ENCODE measurements at regions not wholly inside any gene's neighbourhood (a gene's known extent, or its start where the extent isn't known, plus 50 kb on each side); places are given as distances from the start of the nearest gene placed in this dataset.

DNA sequence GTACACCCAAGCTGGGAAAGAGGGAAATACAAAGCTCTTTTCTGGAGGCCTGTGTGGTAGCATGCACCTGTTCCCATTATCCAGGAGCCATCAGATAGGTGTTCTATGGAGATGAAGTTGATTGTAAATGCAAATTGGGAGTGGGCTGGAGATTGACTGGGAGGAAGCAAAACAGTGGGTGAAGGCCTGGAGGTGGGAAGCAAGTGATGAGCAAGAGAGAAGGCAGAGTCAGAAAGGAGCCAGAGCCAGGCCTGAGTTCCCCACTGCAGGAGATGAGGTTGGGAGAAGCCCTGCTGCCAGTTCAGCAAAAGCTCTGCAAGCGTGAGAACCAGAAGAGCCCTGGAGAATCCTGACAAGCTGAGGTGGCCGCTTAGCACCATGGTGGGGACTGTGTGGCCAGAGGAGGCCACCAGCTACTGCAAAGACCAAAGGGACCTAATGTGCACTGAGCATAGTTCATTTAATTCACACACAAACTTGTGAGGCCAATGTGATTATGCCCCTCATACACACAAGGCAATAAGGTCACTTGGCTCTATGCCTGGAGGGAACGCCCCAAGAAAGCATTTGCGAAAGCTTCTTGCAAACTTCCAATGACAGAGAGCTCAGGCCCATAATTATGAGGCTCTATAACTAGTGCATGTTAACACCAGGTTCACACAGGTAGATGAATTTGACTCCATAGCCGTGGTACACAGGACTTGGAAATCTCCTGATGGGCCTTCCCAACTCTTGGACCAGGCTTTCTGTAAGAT, 73.0 kb upstream of the GRIK3 start:
- TF ChIP-seq YY1 (IDR thresholded peaks at IDR 0.05; ENCODE audit: insufficient read depth, insufficient read length) = no peak
- TF ChIP-seq ZNF274 (IDR thresholded peaks at IDR 0.05; ENCODE audit: low read depth, low read length) = no peak
- TF ChIP-seq SUZ12 (IDR thresholded peaks at IDR 0.05; ENCODE audit: extremely low read depth, insufficient read depth, insufficient read length) = no peak
